ENCODE measurements at regions not wholly inside any gene's neighbourhood (a gene's known extent, or its start where the extent isn't known, plus 50 kb on each side); places are given as distances from the start of the nearest gene placed in this dataset.
"Not testable (repeated sequence)": the region's sequence is repeated elsewhere in the genome, so short reads cannot be mapped to it uniquely, and the experiment has no call there.

DNA sequence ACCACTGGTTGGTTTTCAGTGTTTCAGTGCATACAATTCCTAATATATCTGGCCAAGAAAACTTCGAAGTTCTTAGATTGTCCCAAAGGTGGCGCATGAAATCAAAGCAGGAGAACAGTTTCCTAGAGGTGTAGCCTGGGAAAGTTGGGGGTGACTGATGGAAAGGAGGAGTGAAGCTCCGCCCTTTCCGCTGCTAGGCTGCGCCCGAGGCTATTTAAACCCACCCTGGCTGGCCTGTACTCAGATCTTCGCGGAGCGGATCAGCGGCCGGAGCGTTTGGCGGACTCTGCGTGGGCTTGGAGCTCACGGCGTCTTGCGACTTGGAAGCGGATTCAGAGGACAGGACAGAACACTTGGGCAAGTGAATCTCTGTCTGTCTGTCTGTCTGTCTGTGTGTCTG, 328.7 kb downstream of the CWH43 start:
- not testable (repeated sequence) for H3K4me1 ChIP-seq (ENCODE audit: low read length); H3K4me3 ChIP-seq (ENCODE audit: low read length); H3K9me2 ChIP-seq (replicated peaks; ENCODE audit: insufficient read depth, low read length); H3K79me2 ChIP-seq (ENCODE audit: low read length); H2AFZ ChIP-seq (ENCODE audit: low read length); H3K27ac ChIP-seq (ENCODE audit: low read length); DNase-seq; H3K9ac ChIP-seq (ENCODE audit: low read length); H3K9me3 ChIP-seq (ENCODE audit: low read length); H3K4me2 ChIP-seq (ENCODE audit: low read depth, low read length, poor library complexity, severe bottlenecking); H3K36me3 ChIP-seq (ENCODE audit: insufficient read depth, low read length); H3K27me3 ChIP-seq (ENCODE audit: low read length); H4K20me1 ChIP-seq (ENCODE audit: insufficient read depth, low read depth, low read length)

DNA sequence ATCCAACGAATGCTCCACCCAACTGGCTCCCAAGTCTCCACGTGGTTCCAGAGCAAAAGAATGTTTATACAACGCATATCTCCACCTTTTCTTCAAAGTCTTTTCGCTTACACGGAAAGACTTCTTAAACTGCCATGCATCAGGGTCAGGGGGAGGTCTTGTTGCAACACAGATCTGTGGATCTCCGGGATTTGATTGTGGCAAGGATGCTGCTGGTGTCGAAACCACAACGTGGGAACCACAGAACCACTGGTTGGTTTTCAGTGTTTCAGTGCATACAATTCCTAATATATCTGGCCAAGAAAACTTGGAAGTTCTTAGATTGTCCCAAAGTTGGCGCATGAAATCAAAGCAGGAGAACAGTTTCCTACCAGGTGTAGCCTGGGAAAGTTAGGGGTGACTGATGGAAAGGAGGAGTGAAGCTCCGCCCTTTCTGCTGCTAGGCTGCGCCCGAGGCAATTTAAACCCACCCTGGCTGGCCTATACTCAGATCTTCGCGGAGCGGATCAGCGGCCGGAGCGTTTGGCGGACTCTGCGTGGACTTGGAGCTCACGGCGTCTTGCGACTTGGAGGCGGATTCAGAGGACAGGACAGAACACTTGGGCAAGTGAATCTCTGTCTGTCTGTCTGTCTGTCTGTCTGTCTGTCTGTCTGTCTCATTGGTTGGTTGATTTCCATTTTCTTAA, 334.8 kb downstream of the CWH43 start:
- not testable (repeated sequence) for DNase-seq; H3K4me3 ChIP-seq (ENCODE audit: low read length); H3K27ac ChIP-seq (ENCODE audit: low read length); H3K27me3 ChIP-seq (ENCODE audit: low read length); H3K9me2 ChIP-seq (replicated peaks; ENCODE audit: insufficient read depth, low read length); H2AFZ ChIP-seq (ENCODE audit: low read length); H3K36me3 ChIP-seq (ENCODE audit: insufficient read depth, low read length); H3K4me1 ChIP-seq (ENCODE audit: low read length); H3K79me2 ChIP-seq (ENCODE audit: low read length); H3K9ac ChIP-seq (ENCODE audit: low read length); H3K4me2 ChIP-seq (ENCODE audit: low read depth, low read length, poor library complexity, severe bottlenecking); H3K9me3 ChIP-seq (ENCODE audit: low read length); H4K20me1 ChIP-seq (ENCODE audit: insufficient read depth, low read depth, low read length)

DNA sequence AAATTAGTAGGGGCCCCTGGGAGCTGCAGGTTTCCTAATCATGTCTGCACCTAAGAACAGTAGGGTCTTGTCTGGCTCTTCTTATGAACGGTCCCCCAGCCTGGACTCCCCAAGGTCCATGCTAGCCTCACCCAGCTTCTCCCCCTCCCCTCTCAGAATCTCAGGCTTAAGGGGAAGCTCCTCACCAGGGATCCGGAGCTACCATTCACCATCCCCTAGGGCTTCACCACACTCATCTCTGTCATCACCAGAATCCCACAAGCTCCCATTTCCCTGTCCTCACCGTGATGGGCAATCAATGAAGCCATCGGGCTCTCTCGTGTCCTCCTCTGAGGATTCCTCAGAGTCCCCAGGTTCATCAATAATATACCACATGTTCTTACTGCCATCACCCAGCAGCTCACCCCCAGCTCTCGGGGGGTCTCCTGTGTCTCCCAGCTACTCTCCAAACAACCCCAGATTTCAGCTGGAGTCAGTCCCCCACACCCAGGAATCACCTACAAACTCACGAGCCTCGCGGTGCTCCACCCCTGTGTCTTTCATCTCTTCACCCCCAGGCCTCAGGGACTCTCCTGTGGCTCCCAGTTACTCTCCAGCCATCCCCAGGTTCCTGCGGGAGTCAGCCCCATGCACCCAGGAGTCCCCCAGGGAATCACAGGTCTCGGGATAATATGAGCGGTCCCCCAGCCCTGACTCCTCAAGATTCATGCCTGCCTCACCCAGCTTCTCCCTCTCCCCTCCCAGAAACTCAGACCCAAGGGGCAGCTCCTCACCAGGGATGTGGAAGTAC, 335.6 kb downstream of the CWH43 start:
- not testable (repeated sequence) for DNase-seq; H3K79me2 ChIP-seq (ENCODE audit: low read length); H3K9ac ChIP-seq (ENCODE audit: low read length); H3K9me2 ChIP-seq (replicated peaks; ENCODE audit: insufficient read depth, low read length); H2AFZ ChIP-seq (ENCODE audit: low read length); H3K4me2 ChIP-seq (ENCODE audit: low read depth, low read length, poor library complexity, severe bottlenecking); H3K4me1 ChIP-seq (ENCODE audit: low read length); H3K27ac ChIP-seq (ENCODE audit: low read length); H3K9me3 ChIP-seq (ENCODE audit: low read length); H3K36me3 ChIP-seq (ENCODE audit: insufficient read depth, low read length); H3K4me3 ChIP-seq (ENCODE audit: low read length); H4K20me1 ChIP-seq (ENCODE audit: insufficient read depth, low read depth, low read length); H3K27me3 ChIP-seq (ENCODE audit: low read length)

DNA sequence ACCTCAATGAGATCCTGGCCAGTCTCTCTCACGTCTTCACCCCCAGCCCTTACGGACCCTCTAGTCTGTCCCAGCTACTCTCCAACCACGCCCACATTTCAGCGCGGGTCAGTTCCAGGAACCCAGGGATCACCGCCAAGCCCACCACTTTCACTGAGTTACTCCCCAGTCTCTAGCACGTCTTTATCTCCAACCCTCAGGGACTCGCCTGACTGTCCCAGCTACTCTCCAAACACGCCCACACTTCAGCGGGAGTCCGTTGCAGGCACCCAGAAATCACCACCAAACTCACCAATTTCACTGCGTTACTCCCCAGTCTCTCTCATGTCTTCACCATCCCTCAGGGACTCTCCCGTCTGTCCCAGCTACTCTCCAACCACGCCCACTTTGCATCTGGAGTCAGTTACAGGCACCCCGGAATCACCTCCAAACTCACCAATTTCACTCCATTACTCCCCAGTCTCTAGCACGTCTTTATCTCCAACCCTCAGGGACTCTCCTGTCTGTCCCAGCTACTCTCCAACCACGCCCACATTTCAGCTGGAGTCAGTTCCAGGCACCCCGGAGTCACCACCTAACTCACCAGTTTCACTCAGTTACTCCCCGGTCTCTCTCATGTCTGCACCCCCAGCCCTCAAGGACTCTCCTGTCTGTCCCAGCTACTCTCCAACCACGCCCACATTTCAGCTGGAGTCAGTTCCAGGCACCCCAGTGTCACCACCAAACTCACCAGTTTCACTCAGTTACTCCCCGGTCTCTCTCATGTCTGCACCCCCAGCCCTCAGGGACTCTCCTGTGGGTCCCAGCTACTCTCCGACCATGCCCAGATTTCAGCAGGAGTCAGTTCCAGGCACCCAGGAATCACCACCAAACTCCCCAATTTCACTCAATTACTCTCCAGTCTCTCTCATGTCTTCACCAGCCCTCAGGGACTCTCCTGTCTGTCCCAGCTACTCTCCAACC, 336.8 kb downstream of the CWH43 start:
- not testable (repeated sequence) for H3K27ac ChIP-seq (ENCODE audit: low read length); H2AFZ ChIP-seq (ENCODE audit: low read length); H3K4me2 ChIP-seq (ENCODE audit: low read depth, low read length, poor library complexity, severe bottlenecking); DNase-seq; H3K9ac ChIP-seq (ENCODE audit: low read length); H3K4me1 ChIP-seq (ENCODE audit: low read length); H3K36me3 ChIP-seq (ENCODE audit: insufficient read depth, low read length); H3K9me2 ChIP-seq (replicated peaks; ENCODE audit: insufficient read depth, low read length); H3K79me2 ChIP-seq (ENCODE audit: low read length); H3K9me3 ChIP-seq (ENCODE audit: low read length); H3K4me3 ChIP-seq (ENCODE audit: low read length); H3K27me3 ChIP-seq (ENCODE audit: low read length); H4K20me1 ChIP-seq (ENCODE audit: insufficient read depth, low read depth, low read length)

DNA sequence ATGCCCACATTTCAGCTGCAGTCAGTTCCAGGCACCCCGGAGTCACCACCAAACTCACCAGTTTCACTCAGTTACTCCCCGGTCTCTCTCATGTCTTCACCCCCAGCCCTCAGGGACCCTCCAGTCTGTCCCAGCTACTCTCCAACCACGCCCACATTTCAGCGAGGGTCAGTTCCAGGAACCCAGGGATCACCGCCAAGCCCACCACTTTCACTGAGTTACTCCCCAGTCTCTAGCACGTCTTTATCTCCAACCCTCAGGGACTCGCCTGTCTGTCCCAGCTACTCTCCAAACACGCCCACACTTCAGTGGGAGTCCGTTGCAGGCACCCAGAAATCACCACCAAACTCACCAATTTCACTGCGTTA, 337.5 kb downstream of the CWH43 start:
- not testable (repeated sequence) for H3K4me2 ChIP-seq (ENCODE audit: low read depth, low read length, poor library complexity, severe bottlenecking); H3K79me2 ChIP-seq (ENCODE audit: low read length); H3K9ac ChIP-seq (ENCODE audit: low read length); H3K9me3 ChIP-seq (ENCODE audit: low read length); H4K20me1 ChIP-seq (ENCODE audit: insufficient read depth, low read depth, low read length); H3K4me1 ChIP-seq (ENCODE audit: low read length); H3K36me3 ChIP-seq (ENCODE audit: insufficient read depth, low read length); H3K27ac ChIP-seq (ENCODE audit: low read length); H2AFZ ChIP-seq (ENCODE audit: low read length); H3K4me3 ChIP-seq (ENCODE audit: low read length); H3K27me3 ChIP-seq (ENCODE audit: low read length); H3K9me2 ChIP-seq (replicated peaks; ENCODE audit: insufficient read depth, low read length); DNase-seq
